HEK293 (cell line): ENCODE measurements at regions not wholly inside any gene's neighbourhood (a gene's known extent, or its start where the extent isn't known, plus 50 kb on each side); places are given as distances from the start of the nearest gene placed in this dataset.

Source experiments
- CTCF ChIA-PET: fragments of 350-600 bp; formaldehyde crosslinking; extraction: SDS; loops from one replicate; lab custom pipeline; 2021; ENCODE audit warnings: antibody characterized with exemption; lab: Yijun Ruan, JAX
- POLR2A ChIA-PET: fragments of 300-600 bp; formaldehyde crosslinking; extraction: SDS; loops from one replicate; lab custom pipeline; 2020; ENCODE audit warnings: antibody characterized with exemption, inconsistent platforms; lab: Yijun Ruan, JAX
- H3K27ac ChIP-seq: fragments of 200-500 bp; sonication (Bioruptor generic); 2 replicates; pipeline ENCODE4 v1.5.1; 2014; ENCODE audit warnings: low read depth, low read length, control low read depth, inconsistent platforms; ENCODE audit errors: extremely low read depth
- H3K36me3 ChIP-seq, 2 experiments: fragments of 200-500 bp in 1 of 2; sonication (Bioruptor generic) in 1 of 2; 1 replicate in 1 of 2; 2 replicates in 1 of 2; pipeline ENCODE4 v1.5.1; 2014 to 2017; ENCODE audit warnings: inconsistent platforms in 2 of 2, low read length in 2 of 2; ENCODE audit not compliant: control insufficient read depth in 2 of 2, insufficient read depth in 1 of 2
- H3K4me1 ChIP-seq: fragments of 200-500 bp; sonication (Bioruptor generic); 2 replicates; pipeline ENCODE4 v1.5.1; 2014; ENCODE audit warnings: mild to moderate bottlenecking, low read length, inconsistent platforms; ENCODE audit not compliant: control insufficient read depth, insufficient read depth
- H3K4me3 ChIP-seq: 2 replicates; pipeline ENCODE4 v1.5.1; 2011; ENCODE audit warnings: low read depth, mild to moderate bottlenecking, control low read depth, low read length, moderate library complexity
- H3K9me3 ChIP-seq: fragments of 200-500 bp; sonication (Bioruptor generic); 2 replicates; pipeline ENCODE4 v1.5.1; 2014; ENCODE audit warnings: low read depth, low read length, inconsistent platforms; ENCODE audit not compliant: control insufficient read depth, insufficient read depth
- GFI1B ChIP-seq: fragments of 450-650 bp; formaldehyde crosslinking; IDR thresholded peaks from 2 replicates; pipeline ENCODE4 v1.5.1; 2016; ENCODE audit warnings: missing biosample characterization, missing genetic modification characterization
- ZBTB6 ChIP-seq: fragments of 450-650 bp; formaldehyde crosslinking; IDR thresholded peaks from 2 replicates; pipeline ENCODE4 v1.5.1; 2017; ENCODE audit warnings: missing biosample characterization, missing genetic modification characterization
- ZEB2 ChIP-seq: fragments of 450-650 bp; formaldehyde crosslinking; IDR thresholded peaks from 2 replicates; pipeline ENCODE4 v1.5.1; 2016; ENCODE audit warnings: missing biosample characterization, missing genetic modification characterization
- ZNF202 ChIP-seq: fragments of 450-650 bp; formaldehyde crosslinking; IDR thresholded peaks from 2 replicates; pipeline ENCODE4 v1.5.1; 2016; ENCODE audit warnings: missing biosample characterization, missing genetic modification characterization, borderline replicate concordance
- ZNF211 ChIP-seq: fragments of 450-650 bp; formaldehyde crosslinking; IDR thresholded peaks from 2 replicates; pipeline ENCODE4 v1.5.1; 2016; ENCODE audit warnings: low read depth, missing biosample characterization, missing genetic modification characterization
- ZNF266 ChIP-seq: fragments of 450-650 bp; formaldehyde crosslinking; IDR thresholded peaks from 2 replicates; pipeline ENCODE4 v1.5.1; 2016; ENCODE audit warnings: missing biosample characterization, missing genetic modification characterization, low read depth
- ZNF311 ChIP-seq: fragments of 450-650 bp; formaldehyde crosslinking; IDR thresholded peaks from 2 replicates; pipeline ENCODE4 v1.5.1; 2017; ENCODE audit warnings: missing biosample characterization, missing genetic modification characterization, borderline replicate concordance
- ZNF449 ChIP-seq: fragments of 450-650 bp; formaldehyde crosslinking; IDR thresholded peaks from 2 replicates; pipeline ENCODE4 v1.5.1; 2017; ENCODE audit warnings: missing biosample characterization, mild to moderate bottlenecking, missing genetic modification characterization, moderate library complexity
- ZNF530 ChIP-seq: fragments of 450-650 bp; formaldehyde crosslinking; IDR thresholded peaks from 2 replicates; pipeline ENCODE4 v1.5.1; 2016; ENCODE audit warnings: low read depth, missing biosample characterization, missing genetic modification characterization
- ZNF548 ChIP-seq: fragments of 450-650 bp; formaldehyde crosslinking; IDR thresholded peaks from 2 replicates; pipeline ENCODE4 v1.5.1; 2016; ENCODE audit warnings: missing biosample characterization, missing genetic modification characterization
- ZNF704 ChIP-seq: fragments of 450-650 bp; formaldehyde crosslinking; IDR thresholded peaks from 2 replicates; pipeline ENCODE4 v1.5.1; 2016; ENCODE audit warnings: missing biosample characterization, missing genetic modification characterization
- ZNF707 ChIP-seq: fragments of 450-650 bp; formaldehyde crosslinking; IDR thresholded peaks from 2 replicates; pipeline ENCODE4 v1.5.1; 2016; ENCODE audit warnings: missing biosample characterization, missing genetic modification characterization
- ZNF776 ChIP-seq: fragments of 450-650 bp; formaldehyde crosslinking; IDR thresholded peaks from 2 replicates; pipeline ENCODE4 v1.5.0; 2017; ENCODE audit warnings: missing biosample characterization, missing genetic modification characterization, borderline replicate concordance
- ZNF843 ChIP-seq: fragments of 450-650 bp; formaldehyde crosslinking; IDR thresholded peaks from 2 replicates; pipeline ENCODE4 v1.5.1; 2016; ENCODE audit warnings: missing biosample characterization, missing genetic modification characterization
- TF ChIP-seq, protein P1 (sequence below): fragments of 450-650 bp; formaldehyde crosslinking; IDR thresholded peaks from 2 replicates; pipeline ENCODE4 v1.5.1; 2016; ENCODE audit warnings: missing biosample characterization, missing genetic modification characterization
- TF ChIP-seq, protein P2 (sequence below): fragments of 450-650 bp; formaldehyde crosslinking; IDR thresholded peaks from 2 replicates; pipeline ENCODE4 v1.5.1; 2016; ENCODE audit warnings: missing biosample characterization, missing genetic modification characterization

- Histone ChIP-seq H3K4me1 (no peaks in the 10 kb centered on the region), H3K4me3 (no peak overlapping the region), H3K9me3 (no peaks in the 10 kb centered on the region), H3K36me3 (no peaks in the 10 kb centered on the region), H3K27ac (no peak overlapping the region)
- ChIA-PET POLR2A (no interaction called here), CTCF (no interaction called here)
- TF ChIP-seq ZNF202 (tag by site-specific recombination) = no peak
- TF ChIP-seq ZEB2 (tag by site-specific recombination) = no peak
- TF ChIP-seq ZNF707 = no peak
- TF ChIP-seq ZNF704 (tag by site-specific recombination) = no peak
- no peak for TF ChIP-seq ZNF776
- no peak for TF ChIP-seq ZBTB6 (tag by site-specific recombination)
These were observed 64.9 kb upstream of the CAMK2D start for GRCh38 chr4:113826421-113826820.

GRCh38 chr4:113825272-113825671 is 63.7 kb upstream of the CAMK2D start:
- Histone ChIP-seq H3K4me1 (no peaks in the 10 kb centered on the region), H3K4me3 (no peak overlapping the region), H3K27ac (no peak overlapping the region), H3K36me3 (no peaks in the 10 kb centered on the region), H3K9me3 (no peaks in the 10 kb centered on the region)
- TF ChIP-seq ZNF311 (tag by site-specific recombination) (no peak), ZNF449 (tag by site-specific recombination) (no peak), ZNF843 (tag by site-specific recombination) (no peak), ZNF548 (tag by site-specific recombination) (no peak), ZNF211 (tag by site-specific recombination) (no peak), ZNF266 (no peak), GFI1B (no peak)
- TF ChIP-seq, protein P1, sequence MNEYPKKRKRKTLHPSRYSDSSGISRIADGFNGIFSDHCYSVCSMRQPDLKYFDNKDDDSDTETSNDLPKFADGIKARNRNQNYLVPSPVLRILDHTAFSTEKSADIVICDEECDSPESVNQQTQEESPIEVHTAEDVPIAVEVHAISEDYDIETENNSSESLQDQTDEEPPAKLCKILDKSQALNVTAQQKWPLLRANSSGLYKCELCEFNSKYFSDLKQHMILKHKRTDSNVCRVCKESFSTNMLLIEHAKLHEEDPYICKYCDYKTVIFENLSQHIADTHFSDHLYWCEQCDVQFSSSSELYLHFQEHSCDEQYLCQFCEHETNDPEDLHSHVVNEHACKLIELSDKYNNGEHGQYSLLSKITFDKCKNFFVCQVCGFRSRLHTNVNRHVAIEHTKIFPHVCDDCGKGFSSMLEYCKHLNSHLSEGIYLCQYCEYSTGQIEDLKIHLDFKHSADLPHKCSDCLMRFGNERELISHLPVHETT (tag by site-specific recombination) = no peak
- TF ChIP-seq, protein P2, sequence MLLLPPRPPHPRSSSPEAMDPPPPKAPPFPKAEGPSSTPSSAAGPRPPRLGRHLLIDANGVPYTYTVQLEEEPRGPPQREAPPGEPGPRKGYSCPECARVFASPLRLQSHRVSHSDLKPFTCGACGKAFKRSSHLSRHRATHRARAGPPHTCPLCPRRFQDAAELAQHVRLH (tag by site-specific recombination) = no peak
- ChIA-PET CTCF (no interaction called here), POLR2A (no interaction called here)

DNA sequence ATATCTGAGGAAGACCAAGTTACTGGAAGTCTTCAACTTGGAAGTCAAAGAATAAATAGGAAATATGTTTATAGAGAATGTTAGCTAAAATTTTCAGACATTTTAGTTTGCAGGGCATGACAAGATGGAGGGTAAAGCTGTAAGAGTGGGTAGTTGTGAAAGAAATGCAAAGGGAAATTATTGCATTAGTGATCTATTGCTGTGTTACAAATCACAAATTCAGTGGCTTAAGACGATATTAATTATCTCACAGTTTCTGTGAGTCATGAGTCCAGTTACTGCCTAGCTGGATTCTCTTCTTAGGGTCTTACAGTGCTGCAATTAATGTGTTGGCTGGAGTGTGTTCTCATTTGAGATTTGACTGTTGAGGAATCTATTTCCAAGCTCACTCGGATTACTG is 62.9 kb upstream of the CAMK2D start:
- no peaks in the 10 kb centered on the region for H3K4me1 ChIP-seq
- H3K27ac ChIP-seq = no peak overlapping the region
- H3K4me3 ChIP-seq = no peak overlapping the region
- CTCF ChIA-PET = interaction anchor here (0.7 kb wide), 1 partner anchor 430 kb away, joined by 3 read pairs; no protein-coding TSS in a partner anchor
- POLR2A ChIA-PET = interaction anchor here (0.7 kb wide), 1 partner anchor 12 kb away, joined by 3 read pairs; no protein-coding TSS in a partner anchor
- H3K9me3 ChIP-seq = no peaks in the 10 kb centered on the region
- TF ChIP-seq ZNF530 (tag by site-specific recombination) = no peak
- H3K36me3 ChIP-seq = no peaks in the 10 kb centered on the region
